ENCODE measurements at regions not wholly inside any gene's neighbourhood (a gene's known extent, or its start where the extent isn't known, plus 50 kb on each side); places are given as distances from the start of the nearest gene placed in this dataset.

- no peak for TF ChIP-seq POLR2A (IDR thresholded peaks at IDR 0.05)
- TF ChIP-seq CTCF (IDR thresholded peaks at IDR 0.05) = no peak
- TF ChIP-seq POLR2AphosphoS5 (IDR thresholded peaks at IDR 0.05) = no peak
- TF ChIP-seq EP300 (IDR thresholded peaks at IDR 0.05) = no peak
These were observed 110.9 kb upstream of the DMAC1 start for GRCh38 chr9:7910426-7911020.
